MG63 (cell line): ENCODE measurements at regions not wholly inside any gene's neighbourhood (a gene's known extent, or its start where the extent isn't known, plus 50 kb on each side); places are given as distances from the start of the nearest gene placed in this dataset.
"Not testable (repeated sequence)": the region's sequence is repeated elsewhere in the genome, so short reads cannot be mapped to it uniquely, and the experiment has no call there.

Experiments used
- DNase-seq: peaks from one replicate; pipeline ENCODE4 v3.0.0-alpha.2; 2020
- H3K27me3 ChIP-seq: fragments of 250-450 bp; sonication (Bioruptor Pico); 2 replicates; pipeline ENCODE4 v1.5.1; 2020; ENCODE audit warnings: mild to moderate bottlenecking, moderate library complexity
- H3K36me3 ChIP-seq: fragments of 250-450 bp; sonication (Bioruptor Pico); 2 replicates; pipeline ENCODE4 v1.5.1; 2020; ENCODE audit warnings: mild to moderate bottlenecking, moderate library complexity
- H3K4me3 ChIP-seq: fragments of 250-450 bp; sonication (Bioruptor Pico); 2 replicates; pipeline ENCODE4 v1.5.1; 2020; ENCODE audit warnings: mild to moderate bottlenecking, moderate library complexity
- H3K9me3 ChIP-seq: fragments of 250-450 bp; sonication (Bioruptor Pico); 2 replicates; pipeline ENCODE4 v1.5.1; 2020; ENCODE audit warnings: mild to moderate bottlenecking, moderate library complexity

GRCh38 chr16:25637236-25637635 lies 54.5 kb upstream of the HS3ST4 start:
- Histone ChIP-seq H3K4me3 (no peak overlapping the region), H3K27me3 (no peaks in the 10 kb centered on the region), H3K9me3 (no peaks in the 10 kb centered on the region), H3K36me3 (no peaks in the 10 kb centered on the region)
- no peak for DNase-seq

GRCh38 chr16:25636662-25637061 lies 55.1 kb upstream of the HS3ST4 start:
- H3K36me3 ChIP-seq = no peaks in the 10 kb centered on the region
- H3K4me3 ChIP-seq = no peak overlapping the region
- no peak for DNase-seq
- H3K27me3 ChIP-seq = no peaks in the 10 kb centered on the region
- no peaks in the 10 kb centered on the region for H3K9me3 ChIP-seq

GRCh38 chr16:25635454-25635853 lies 56.3 kb upstream of the HS3ST4 start:
- Histone ChIP-seq H3K36me3 (no peaks in the 10 kb centered on the region), H3K4me3 (no peak overlapping the region), H3K27me3 (no peaks in the 10 kb centered on the region), H3K9me3 (no peaks in the 10 kb centered on the region)
- DNase-seq = no peak

- Histone ChIP-seq H3K36me3 (no peaks in the 10 kb centered on the region), H3K4me3 (no peak overlapping the region), H3K9me3 (no peaks in the 10 kb centered on the region), H3K27me3 (no peaks in the 10 kb centered on the region)
- DNase-seq = peak; percentile 47
Measured at GRCh38 chr16:25633549-25633948, 58.2 kb upstream of the HS3ST4 start.

- no peak for DNase-seq
- no peaks in the 10 kb centered on the region for H3K27me3 ChIP-seq
- H3K36me3 ChIP-seq = no peaks in the 10 kb centered on the region
Measured at GRCh38 chr16:25628766-25629165, 63.0 kb upstream of the HS3ST4 start.

GRCh38 chr16:25627641-25628040 lies 64.1 kb upstream of the HS3ST4 start:
- no peak overlapping the region for H3K4me3 ChIP-seq
- DNase-seq = no peak

More at GRCh38 chr16:25628766-25629165, 63.0 kb upstream of the HS3ST4 start:
- no peak overlapping the region for H3K4me3 ChIP-seq
- 0 out of 2 replicates have a peak, but pooled peaks cover 4% of the 10 kb centered on the region for H3K9me3 ChIP-seq

GRCh38 chr16:25626172-25626571 lies 65.6 kb upstream of the HS3ST4 start:
- Histone ChIP-seq H3K27me3 (no peaks in the 10 kb centered on the region), H3K36me3 (no peaks in the 10 kb centered on the region), H3K4me3 (no peak overlapping the region), H3K9me3 (0 out of 2 replicates have a peak, but pooled peaks cover 4% of the 10 kb centered on the region)
- DNase-seq = no peak

More at GRCh38 chr16:25627641-25628040, 64.1 kb upstream of the HS3ST4 start:
- Histone ChIP-seq H3K36me3 (no peaks in the 10 kb centered on the region), H3K9me3 (0 out of 2 replicates have a peak, but pooled peaks cover 4% of the 10 kb centered on the region), H3K27me3 (no peaks in the 10 kb centered on the region)

- Histone ChIP-seq H3K27me3 (no peaks in the 10 kb centered on the region), H3K36me3 (no peaks in the 10 kb centered on the region), H3K9me3 (0 out of 2 replicates have a peak, but pooled peaks cover 4% of the 10 kb centered on the region), H3K4me3 (no peak overlapping the region)
- DNase-seq = no peak
Measured at GRCh38 chr16:25625620-25626019, 66.1 kb upstream of the HS3ST4 start.

GRCh38 chr16:25614716-25615265 lies 77.0 kb upstream of the HS3ST4 start:
- Histone ChIP-seq H3K27me3 (no peaks in the 10 kb centered on the region; the same call in 1 of the 2 replicates), H3K36me3 (no peaks in the 10 kb centered on the region), H3K9me3 (no peaks in the 10 kb centered on the region), H3K4me3 (no peak overlapping the region)
- no peak for DNase-seq

- H3K9me3 ChIP-seq = no peaks in the 10 kb centered on the region
- H3K4me3 ChIP-seq = no peak overlapping the region
- no peaks in the 10 kb centered on the region for H3K36me3 ChIP-seq
- no peaks in the 10 kb centered on the region; the same call in 1 of the 2 replicates for H3K27me3 ChIP-seq
- DNase-seq = no peak
Measured at GRCh38 chr16:25613931-25614330, 77.8 kb upstream of the HS3ST4 start.

GRCh38 chr16:25608002-25608401 lies 83.8 kb upstream of the HS3ST4 start:
- DNase-seq = no peak
- H3K4me3 ChIP-seq = no peak overlapping the region
- no peaks in the 10 kb centered on the region for H3K9me3 ChIP-seq
- H3K36me3 ChIP-seq = no peaks in the 10 kb centered on the region
- H3K27me3 ChIP-seq = no peaks in the 10 kb centered on the region; the same call in 1 of the 2 replicates

GRCh38 chr16:25606069-25606468 lies 85.7 kb upstream of the HS3ST4 start:
- Histone ChIP-seq H3K4me3 (no peak overlapping the region), H3K36me3 (no peaks in the 10 kb centered on the region), H3K27me3 (no peaks in the 10 kb centered on the region; the same call in 1 of the 2 replicates), H3K9me3 (no peaks in the 10 kb centered on the region)
- no peak for DNase-seq

GRCh38 chr16:25605381-25605780 lies 86.4 kb upstream of the HS3ST4 start:
- Histone ChIP-seq H3K27me3 (no peaks in the 10 kb centered on the region; the same call in 1 of the 2 replicates), H3K4me3 (no peak overlapping the region)
- no peak for DNase-seq

GRCh38 chr16:25601306-25601705 lies 90.5 kb upstream of the HS3ST4 start:
- not testable (repeated sequence) for H3K27me3 ChIP-seq, H3K4me3 ChIP-seq, DNase-seq, H3K36me3 ChIP-seq, H3K9me3 ChIP-seq

More at GRCh38 chr16:25605381-25605780, 86.4 kb upstream of the HS3ST4 start:
- Histone ChIP-seq H3K36me3 (no peaks in the 10 kb centered on the region), H3K9me3 (no peaks in the 10 kb centered on the region)

GRCh38 chr16:25596194-25596593 lies 95.6 kb upstream of the HS3ST4 start:
- Histone ChIP-seq H3K4me3 (no peak overlapping the region), H3K36me3 (no peaks in the 10 kb centered on the region), H3K27me3 (no peaks in the 10 kb centered on the region), H3K9me3 (no peaks in the 10 kb centered on the region)
- DNase-seq = no peak

- no peak for DNase-seq
- Histone ChIP-seq H3K4me3 (no peak overlapping the region), H3K9me3 (no peaks in the 10 kb centered on the region), H3K27me3 (peaks cover 2% of the 10 kb centered on the region; the same call in 1 of the 2 replicates), H3K36me3 (no peaks in the 10 kb centered on the region)
Measured at GRCh38 chr16:25593260-25593659, 98.5 kb upstream of the HS3ST4 start.

- Histone ChIP-seq H3K4me3 (no peak overlapping the region), H3K36me3 (no peaks in the 10 kb centered on the region), H3K27me3 (peaks cover 2% of the 10 kb centered on the region; the same call in 1 of the 2 replicates), H3K9me3 (no peaks in the 10 kb centered on the region)
- no peak for DNase-seq
Measured at GRCh38 chr16:25587783-25588182, 104.0 kb upstream of the HS3ST4 start.

GRCh38 chr16:25586826-25587225 lies 104.9 kb upstream of the HS3ST4 start:
- no peaks in the 10 kb centered on the region for H3K9me3 ChIP-seq
- no peaks in the 10 kb centered on the region for H3K36me3 ChIP-seq
- no peak overlapping the region for H3K4me3 ChIP-seq
- DNase-seq = no peak
- H3K27me3 ChIP-seq = peaks cover 2% of the 10 kb centered on the region; the same call in 1 of the 2 replicates
